Kasumi-1 (cell line): ENCODE measurements at regions not wholly inside any gene's neighbourhood (a gene's known extent, or its start where the extent isn't known, plus 50 kb on each side); places are given as distances from the start of the nearest gene placed in this dataset.
"Not testable (repeated sequence)": the region's sequence is repeated elsewhere in the genome, so short reads cannot be mapped to it uniquely, and the experiment has no call there.

Experiments
- DNase-seq, 2 experiments: peaks; one replicate each; lab custom pipeline; 2025; lab: John Stamatoyannopoulos, UW

GRCh38 chr3:146382386-146382785 is 87.0 kb downstream of the PLSCR2 start:
- DNase-seq: no peak

- DNase-seq: no peak
These were observed 89.3 kb downstream of the PLSCR2 start for GRCh38 chr3:146380046-146380445.

GRCh38 chr3:146375219-146375618 is 94.1 kb downstream of the PLSCR2 start:
- DNase-seq: no peak

- no peak for DNase-seq
These were observed 95.2 kb downstream of the PLSCR2 start for GRCh38 chr3:146374146-146374545.

- DNase-seq: no peak
These were observed 97.5 kb downstream of the PLSCR2 start for GRCh38 chr3:146371902-146372301.

- no peak for DNase-seq
These were observed 100.4 kb downstream of the PLSCR2 start for GRCh38 chr3:146368882-146369523.

DNA sequence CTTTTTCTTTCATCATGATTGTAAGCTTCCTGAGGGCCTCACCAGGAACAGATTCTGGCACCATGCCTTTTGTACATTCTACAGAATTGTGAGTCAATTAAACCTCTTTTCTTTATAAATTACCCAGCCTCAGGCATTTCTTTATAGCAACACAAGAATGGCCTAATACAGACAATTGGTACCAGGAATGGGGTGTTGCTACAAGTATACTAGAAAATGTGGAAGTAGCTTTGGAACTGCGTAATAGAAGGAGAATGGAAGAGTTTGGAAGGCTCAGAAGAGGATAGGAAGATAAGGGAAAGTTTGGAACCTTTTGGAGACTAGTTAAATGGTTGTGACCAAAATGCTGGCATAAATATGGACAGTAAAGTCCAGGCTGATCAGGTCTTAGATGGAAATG is 108.9 kb upstream of the PLSCR4 start:
- no peak for DNase-seq

DNA sequence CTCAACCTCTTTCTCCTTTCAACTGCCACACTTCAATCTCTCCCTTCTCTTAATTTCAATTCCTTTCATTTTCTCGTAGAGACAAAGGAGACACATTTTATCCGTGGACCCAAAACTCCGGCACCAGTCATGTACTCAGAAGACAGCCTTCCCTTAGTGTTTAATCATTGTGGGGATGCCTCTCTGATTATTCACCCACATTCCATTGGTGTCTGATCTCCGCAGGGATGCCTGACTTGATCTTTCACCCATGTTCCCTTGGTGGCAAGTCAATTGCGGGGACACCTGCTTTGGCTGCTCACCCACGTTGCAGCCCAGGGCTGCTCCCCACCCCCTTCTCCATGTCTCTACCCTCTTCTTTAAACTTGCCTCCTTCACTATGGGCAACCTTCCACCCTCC is 103.5 kb upstream of the PLSCR4 start:
- not testable (repeated sequence) for DNase-seq

GRCh38 chr3:146350852-146351251 is 99.9 kb upstream of the PLSCR4 start:
- no peak for DNase-seq

DNA sequence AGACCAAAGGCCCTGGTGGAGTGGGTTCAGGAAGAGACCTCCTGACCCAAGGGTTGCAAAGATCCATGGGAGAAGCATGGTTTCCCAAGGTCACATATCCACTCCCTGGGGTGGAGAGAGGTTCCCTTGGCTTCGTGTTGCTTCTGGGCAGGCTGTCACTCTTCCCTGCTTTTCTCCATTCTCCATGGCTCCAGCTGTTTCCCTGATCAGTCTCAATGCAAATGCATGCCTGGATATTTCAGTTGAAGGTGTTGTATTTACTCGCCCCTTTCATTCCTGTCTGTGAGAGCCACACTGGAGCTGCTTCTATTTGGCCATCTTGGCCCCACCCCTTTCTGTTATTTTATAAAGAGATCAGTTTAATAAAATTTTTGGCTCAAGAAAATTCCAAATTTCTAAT is 95.0 kb upstream of the PLSCR4 start:
- no peak for DNase-seq

GRCh38 chr3:146343551-146343950 is 92.6 kb upstream of the PLSCR4 start:
- no peak for DNase-seq

- no peak for DNase-seq
These were observed 92.1 kb upstream of the PLSCR4 start for GRCh38 chr3:146342989-146343388.

- no peak for DNase-seq
These were observed 88.4 kb upstream of the PLSCR4 start for GRCh38 chr3:146339349-146339748.

- no peak for DNase-seq
These were observed 87.1 kb upstream of the PLSCR4 start for GRCh38 chr3:146337991-146338390.

DNA sequence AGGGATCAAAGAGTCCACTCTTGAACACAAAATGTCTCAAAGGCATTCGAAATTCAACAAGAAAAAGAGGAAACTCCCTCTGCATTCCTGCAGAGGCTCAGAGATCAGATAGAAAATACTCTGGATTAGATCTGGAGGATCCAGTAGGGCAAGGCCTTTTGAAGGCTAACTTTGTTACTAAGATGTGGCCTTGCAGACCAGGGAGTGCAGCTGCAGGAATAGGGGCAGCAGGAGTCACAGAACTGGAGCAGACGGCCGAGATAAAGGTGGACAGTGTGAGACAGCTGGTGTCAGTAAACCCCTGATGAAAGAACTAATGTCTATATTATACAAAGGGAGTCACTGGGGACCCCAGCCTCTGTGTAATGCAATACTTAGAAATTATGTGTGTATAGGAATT is 84.5 kb upstream of the PLSCR4 start:
- DNase-seq: no peak

DNA sequence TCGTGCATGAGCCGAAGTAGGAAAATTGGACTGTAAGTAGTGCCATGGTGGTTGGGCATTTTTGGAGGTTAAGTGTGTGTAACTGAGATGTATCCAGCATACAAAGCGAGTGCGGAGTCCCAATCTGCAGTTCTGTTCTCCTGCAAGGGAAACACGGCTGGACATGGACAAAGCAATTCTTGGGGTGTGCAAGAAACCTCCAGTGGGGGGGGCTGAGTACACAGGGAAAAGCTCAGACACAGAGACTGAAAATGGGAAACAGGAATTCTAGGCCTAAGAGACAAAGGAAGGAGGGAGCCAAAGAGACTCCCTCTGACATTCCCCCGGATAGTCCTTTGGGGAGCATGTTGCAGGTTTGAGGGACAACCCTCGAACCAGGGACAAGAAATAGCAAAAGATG is 83.2 kb upstream of the PLSCR4 start:
- no peak for DNase-seq

DNA sequence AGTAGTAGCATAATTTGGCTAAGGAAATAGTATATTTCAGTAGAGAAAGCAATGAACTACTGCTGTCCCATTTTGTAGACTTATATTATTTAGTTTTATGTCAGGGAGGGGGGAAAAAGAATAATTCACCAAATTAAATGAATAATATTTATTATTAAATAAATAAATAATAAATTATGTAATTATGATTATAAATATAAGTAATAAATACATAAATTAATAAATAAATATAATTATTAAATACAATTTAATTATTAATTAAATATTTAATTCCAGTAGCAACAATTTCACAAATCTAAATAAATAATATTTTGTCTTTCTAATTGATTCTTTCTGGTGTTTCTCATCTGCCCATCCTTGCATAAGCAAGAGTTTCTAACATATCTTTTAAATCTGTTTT is 81.1 kb upstream of the PLSCR4 start:
- no peak for DNase-seq

DNA sequence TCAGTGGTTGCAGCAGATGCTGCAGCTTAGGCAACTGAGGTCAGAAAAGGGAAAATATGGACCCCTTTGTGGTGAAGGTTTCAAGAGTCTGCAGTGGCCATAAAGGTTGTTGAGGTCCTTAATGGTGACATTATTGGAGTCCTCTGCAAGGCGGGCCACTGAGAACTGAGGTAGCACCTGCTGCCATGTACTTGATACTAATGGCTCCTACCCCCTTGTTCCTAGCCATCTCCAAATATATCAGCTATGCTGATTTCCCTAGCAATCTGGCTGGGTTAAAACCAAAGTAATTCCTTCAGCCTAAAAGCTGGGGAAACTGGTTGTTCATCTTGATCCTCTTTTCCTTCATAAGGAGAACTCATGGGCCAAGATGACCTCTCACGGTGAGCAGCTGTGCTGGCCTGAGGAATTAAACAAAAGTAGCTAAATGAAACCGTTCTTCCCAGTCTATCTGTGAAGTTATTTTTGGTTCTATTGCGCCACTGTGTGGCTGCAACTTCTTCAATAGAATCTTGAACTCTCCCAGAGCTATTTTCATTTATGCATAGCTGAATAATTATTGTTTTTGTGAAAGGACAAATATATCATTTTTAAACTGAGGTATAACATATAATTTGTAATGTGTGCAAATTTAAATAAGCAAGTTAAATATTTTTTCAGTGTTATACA is 76.1 kb upstream of the PLSCR4 start:
- peak; percentile 41 to 61 for DNase-seq

DNA sequence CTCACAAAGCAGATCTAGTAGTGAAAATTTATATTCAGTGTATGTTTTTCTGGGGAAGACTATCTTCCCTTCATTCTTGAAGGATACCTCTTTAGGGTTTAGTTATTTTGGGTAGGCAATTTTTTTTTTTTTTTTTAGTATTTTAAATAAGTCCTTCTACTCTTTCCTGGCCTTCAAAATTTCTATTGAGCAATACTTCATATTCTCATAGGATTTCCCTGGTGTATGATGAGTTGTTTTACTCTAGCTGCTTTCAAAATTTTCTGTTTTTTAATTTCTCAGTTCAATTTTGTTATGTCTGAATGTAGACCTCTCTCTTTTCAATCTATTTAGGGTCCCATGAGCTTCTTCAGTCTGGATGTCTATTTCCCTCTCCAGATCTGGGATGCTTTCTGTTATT is 74.3 kb upstream of the PLSCR4 start:
- no peak for DNase-seq

- DNase-seq: no peak
These were observed 71.4 kb upstream of the PLSCR4 start for GRCh38 chr3:146322216-146322817.

DNA sequence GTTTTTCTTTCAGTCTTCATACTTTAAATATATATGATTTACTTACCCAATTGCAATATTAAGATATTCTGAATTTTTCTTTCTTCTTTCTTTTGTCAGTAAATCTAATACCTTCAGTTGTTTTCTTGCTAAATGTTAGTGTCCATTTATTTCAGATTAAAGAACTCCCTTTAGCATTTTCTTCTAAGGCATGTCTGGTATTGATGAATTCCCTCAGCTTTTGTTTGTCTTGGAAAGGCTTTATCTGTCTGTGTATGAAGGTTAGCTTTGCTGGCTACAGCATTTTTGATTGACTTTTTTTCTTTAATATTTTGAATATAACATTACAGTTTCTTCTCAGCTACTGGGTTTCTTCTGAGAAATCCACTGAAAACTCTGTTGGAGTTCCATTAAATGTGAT is 64.0 kb upstream of the PLSCR4 start:
- DNase-seq: no peak

DNA sequence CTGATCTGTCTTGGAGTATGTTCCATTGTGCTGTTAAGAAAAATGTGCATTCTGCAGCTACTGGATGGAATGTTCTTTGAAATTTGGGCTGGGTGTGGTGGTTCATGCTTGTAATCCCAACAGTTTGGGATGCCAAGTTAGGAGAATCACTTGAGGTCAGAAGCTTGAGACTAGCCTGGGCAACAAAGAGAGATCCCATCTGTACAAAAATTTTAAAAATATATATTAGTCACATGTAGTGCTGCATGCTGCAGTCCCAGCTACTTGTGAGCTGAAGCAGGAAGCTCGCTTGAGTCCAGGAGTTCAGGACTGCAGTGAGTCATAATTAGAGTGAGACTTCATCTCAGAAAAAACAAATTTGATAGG is 62.8 kb upstream of the PLSCR4 start:
- DNase-seq: no peak

DNA sequence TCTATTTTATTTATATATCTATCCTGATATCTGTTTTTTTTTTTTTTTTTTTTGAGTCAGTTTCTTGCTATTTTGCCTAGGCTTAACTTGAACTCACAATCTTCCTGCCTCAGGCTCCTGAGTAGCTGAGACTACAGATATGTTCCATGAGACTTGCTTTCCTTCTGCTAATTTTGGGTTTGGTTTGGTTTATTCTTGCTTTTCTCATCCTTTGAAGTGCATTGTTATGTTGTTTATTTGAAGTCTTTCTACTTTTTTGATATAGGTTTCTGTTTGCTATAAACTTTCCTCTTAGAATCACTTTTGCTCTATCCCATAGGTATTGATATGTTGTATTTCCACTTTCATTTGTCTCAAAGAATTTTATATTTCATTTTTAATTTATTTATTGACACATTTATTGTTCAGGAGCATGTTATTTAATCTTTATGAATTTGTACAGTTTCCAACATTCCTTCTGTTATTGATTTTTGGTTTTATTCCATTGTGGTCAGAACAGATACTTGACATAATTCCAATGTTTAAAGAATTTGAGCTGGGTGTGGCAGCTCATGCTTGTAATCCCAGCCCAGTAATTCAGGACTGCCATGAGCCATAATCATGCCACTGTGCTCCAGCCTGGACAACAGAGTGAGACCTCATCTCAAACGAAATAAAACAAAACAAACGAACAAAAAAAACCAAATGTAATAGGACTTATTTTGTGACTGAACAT is 62.3 kb upstream of the PLSCR4 start:
- no peak for DNase-seq
